GM12872 (cell line): ENCODE measurements at regions not wholly inside any gene's neighbourhood (a gene's known extent, or its start where the extent isn't known, plus 50 kb on each side); places are given as distances from the start of the nearest gene placed in this dataset.

Experiments
- TF ChIP-seq, protein P1 (sequence below): IDR thresholded peaks from 3 replicates; pipeline ENCODE4 v1.5.1; 2011; ENCODE audit warnings: low read depth, mild to moderate bottlenecking, low read length, moderate library complexity; ENCODE audit not compliant: insufficient read depth

DNA sequence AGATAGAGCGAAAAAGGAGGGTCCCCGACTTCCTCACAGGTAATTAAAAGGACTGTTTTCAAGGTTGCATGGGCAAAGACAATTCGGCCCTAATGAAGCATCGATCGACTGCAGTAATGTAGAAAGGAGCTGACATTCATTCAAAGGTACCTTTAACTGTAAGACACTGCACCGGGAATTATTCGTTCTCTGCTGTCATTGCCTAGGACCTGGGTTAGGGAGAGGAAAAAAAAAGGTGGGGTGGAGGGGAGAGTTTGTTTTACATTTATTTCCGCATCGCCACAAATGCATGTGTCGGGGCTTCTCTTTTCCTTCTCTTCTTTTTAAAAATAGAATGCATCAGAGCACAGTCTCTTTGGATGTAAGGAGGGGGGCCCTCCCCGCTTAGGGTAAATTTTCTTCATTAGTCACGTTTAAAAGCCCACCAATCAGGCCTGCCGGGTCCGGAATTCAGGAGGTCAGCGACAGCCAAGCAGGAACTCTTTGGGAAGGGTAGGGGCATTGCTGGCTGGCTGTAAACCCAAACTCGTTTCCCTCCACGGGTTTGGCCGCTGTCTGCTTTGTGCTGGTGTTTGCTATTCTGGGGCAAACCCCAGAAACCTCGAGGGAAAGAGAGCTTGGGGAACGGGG is 496.2 kb upstream of the ZFHX3 start:
- TF ChIP-seq, protein P1, sequence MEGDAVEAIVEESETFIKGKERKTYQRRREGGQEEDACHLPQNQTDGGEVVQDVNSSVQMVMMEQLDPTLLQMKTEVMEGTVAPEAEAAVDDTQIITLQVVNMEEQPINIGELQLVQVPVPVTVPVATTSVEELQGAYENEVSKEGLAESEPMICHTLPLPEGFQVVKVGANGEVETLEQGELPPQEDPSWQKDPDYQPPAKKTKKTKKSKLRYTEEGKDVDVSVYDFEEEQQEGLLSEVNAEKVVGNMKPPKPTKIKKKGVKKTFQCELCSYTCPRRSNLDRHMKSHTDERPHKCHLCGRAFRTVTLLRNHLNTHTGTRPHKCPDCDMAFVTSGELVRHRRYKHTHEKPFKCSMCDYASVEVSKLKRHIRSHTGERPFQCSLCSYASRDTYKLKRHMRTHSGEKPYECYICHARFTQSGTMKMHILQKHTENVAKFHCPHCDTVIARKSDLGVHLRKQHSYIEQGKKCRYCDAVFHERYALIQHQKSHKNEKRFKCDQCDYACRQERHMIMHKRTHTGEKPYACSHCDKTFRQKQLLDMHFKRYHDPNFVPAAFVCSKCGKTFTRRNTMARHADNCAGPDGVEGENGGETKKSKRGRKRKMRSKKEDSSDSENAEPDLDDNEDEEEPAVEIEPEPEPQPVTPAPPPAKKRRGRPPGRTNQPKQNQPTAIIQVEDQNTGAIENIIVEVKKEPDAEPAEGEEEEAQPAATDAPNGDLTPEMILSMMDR = no peak

- TF ChIP-seq, protein P1 = no peak
Observed at GRCh38 chr16:73543331-73543969, 495.5 kb upstream of the ZFHX3 start.

GRCh38 chr16:73542885-73543284 is 495.0 kb upstream of the ZFHX3 start:
- TF ChIP-seq, protein P1 = no peak

DNA sequence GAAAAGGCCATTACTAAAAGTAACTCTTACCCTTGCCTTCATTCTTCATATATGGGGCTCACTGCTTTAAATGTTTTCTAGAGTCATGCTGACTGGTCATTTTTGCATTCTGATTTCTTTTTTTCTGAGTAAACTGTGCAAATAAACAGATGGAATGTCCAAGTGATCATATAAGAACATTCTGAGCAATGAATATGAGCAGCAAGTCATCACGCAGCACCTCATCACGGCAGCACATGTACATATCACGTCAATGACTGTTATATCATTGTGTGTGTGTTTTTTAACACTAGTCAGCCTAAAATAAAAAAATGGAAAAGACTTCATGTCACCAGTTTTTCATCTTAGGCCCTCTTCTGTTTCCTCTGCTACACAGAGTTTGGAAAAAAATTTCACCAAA is 490.0 kb upstream of the ZFHX3 start:
- TF ChIP-seq, protein P1 = no peak

GRCh38 chr16:73536931-73537330 is 489.0 kb upstream of the ZFHX3 start:
- TF ChIP-seq, protein P1 = no peak

DNA sequence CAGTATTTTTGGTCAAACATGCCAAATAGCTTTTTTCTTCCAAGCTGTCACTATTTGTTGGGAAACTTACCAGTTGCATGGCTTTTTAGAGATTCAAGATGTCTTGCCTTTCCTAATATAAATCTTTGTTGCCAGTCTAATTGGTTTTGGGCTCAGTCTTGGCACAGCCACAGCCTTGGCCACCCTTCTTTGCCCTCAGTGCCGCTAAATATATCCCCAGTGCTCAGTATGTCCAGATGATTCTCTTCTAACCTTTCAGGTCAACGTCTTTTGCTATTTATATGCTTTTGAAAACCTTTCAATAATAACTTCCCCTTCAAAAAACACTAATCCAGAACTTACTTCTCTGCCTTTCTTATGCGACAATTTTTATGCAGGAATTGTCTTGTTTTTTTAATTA is 483.1 kb upstream of the ZFHX3 start:
- TF ChIP-seq, protein P1 = no peak

- TF ChIP-seq, protein P1 = no peak
Observed at GRCh38 chr16:73530529-73530928, 482.6 kb upstream of the ZFHX3 start.
